Thyroid gland (tissue), 4 donors: ENCODE measurements at regions not wholly inside any gene's neighbourhood (a gene's known extent, or its start where the extent isn't known, plus 50 kb on each side); places are given as distances from the start of the nearest gene placed in this dataset.

Source experiments
- CTCF ChIP-seq, 6 experiments: fragments of 200-600 bp in 3 of 6; fragments of 450-650 bp in 3 of 6; sonication (generic) in 3 of 6; IDR thresholded peaks; one replicate each; pipeline ENCODE4 v1.5.1; 2016 to 2019; ENCODE audit warnings: antibody characterized with exemption in 6 of 6, mild to moderate bottlenecking in 2 of 6, inconsistent platforms in 1 of 6, moderate library complexity in 1 of 6
- POLR2A ChIP-seq, 2 donors: fragments of 450-650 bp; IDR thresholded peaks; one replicate each; pipeline ENCODE4 v1.6.1; 2017; ENCODE audit warnings: antibody characterized with exemption in 2 of 2, mild to moderate bottlenecking in 2 of 2, moderate library complexity in 1 of 2

GRCh38 chr13:94947965-94948371, 235.6 kb upstream of the SOX21 start:
- TF ChIP-seq CTCF (IDR thresholded peaks at IDR 0.05) (no peak), POLR2A (IDR thresholded peaks at IDR 0.05) (no peak)
